GM23248 (cell line): ENCODE measurements at regions not wholly inside any gene's neighbourhood (a gene's known extent, or its start where the extent isn't known, plus 50 kb on each side); places are given as distances from the start of the nearest gene placed in this dataset.

Experiments used
- EZH2 ChIP-seq: fragments of 200-600 bp; sonication (generic); IDR thresholded peaks from 2 replicates; pipeline ENCODE4 v1.6.1; 2018; ENCODE audit warnings: antibody characterized with exemption, mild to moderate bottlenecking; ENCODE audit not compliant: insufficient read depth, poor library complexity, severe bottlenecking
- EZH2phosphoT487 ChIP-seq: fragments of 200-600 bp; sonication (generic); IDR thresholded peaks from 2 replicates; pipeline ENCODE4 v1.6.1; 2018; ENCODE audit warnings: antibody characterized with exemption, moderate library complexity, mild to moderate bottlenecking, low read depth; ENCODE audit not compliant: insufficient read depth

- TF ChIP-seq EZH2phosphoT487 (no peak), EZH2 (no peak)
Observed at GRCh38 chr18:73006331-73006730, 138.5 kb upstream of the NETO1 start.
